ENCODE measurements at regions not wholly inside any gene's neighbourhood (a gene's known extent, or its start where the extent isn't known, plus 50 kb on each side); places are given as distances from the start of the nearest gene placed in this dataset.

DNA sequence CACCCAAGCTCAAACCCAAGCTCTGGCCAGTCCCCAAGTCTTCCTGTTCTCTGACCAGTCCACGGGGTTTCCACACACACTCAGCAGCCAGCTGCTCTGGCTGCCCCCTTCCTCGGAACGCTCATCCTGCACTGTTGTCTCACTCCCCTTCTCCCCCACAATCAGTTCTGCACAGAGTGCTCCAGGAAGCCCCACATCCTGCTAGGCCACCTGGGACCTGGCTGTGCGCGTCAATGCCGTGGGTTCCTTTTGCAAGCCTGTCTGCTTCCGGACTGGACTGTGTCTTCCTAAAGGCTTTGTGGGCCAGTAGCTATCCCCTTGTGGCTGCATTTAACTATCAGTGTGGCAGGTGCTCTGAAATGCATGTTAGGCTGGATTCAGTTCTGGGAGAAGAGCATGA, 605.0 kb upstream of the RAB6C start:
- no peak overlapping the region for H3K27ac ChIP-seq
- no peak for TF ChIP-seq CTCF (IDR thresholded peaks at IDR 0.05)
- H3K4me3 ChIP-seq, result no peak overlapping the region
- intact Hi-C loops (cut with DNase I), result no loop called here
- no peaks in the 10 kb centered on the region for H3K9me3 ChIP-seq
- DNase-seq (no peak), ATAC-seq (no peak)
- no peaks in the 10 kb centered on the region for H3K4me1 ChIP-seq
- H3K27me3 ChIP-seq, result no peaks in the 10 kb centered on the region
- no peaks in the 10 kb centered on the region for H3K36me3 ChIP-seq

DNA sequence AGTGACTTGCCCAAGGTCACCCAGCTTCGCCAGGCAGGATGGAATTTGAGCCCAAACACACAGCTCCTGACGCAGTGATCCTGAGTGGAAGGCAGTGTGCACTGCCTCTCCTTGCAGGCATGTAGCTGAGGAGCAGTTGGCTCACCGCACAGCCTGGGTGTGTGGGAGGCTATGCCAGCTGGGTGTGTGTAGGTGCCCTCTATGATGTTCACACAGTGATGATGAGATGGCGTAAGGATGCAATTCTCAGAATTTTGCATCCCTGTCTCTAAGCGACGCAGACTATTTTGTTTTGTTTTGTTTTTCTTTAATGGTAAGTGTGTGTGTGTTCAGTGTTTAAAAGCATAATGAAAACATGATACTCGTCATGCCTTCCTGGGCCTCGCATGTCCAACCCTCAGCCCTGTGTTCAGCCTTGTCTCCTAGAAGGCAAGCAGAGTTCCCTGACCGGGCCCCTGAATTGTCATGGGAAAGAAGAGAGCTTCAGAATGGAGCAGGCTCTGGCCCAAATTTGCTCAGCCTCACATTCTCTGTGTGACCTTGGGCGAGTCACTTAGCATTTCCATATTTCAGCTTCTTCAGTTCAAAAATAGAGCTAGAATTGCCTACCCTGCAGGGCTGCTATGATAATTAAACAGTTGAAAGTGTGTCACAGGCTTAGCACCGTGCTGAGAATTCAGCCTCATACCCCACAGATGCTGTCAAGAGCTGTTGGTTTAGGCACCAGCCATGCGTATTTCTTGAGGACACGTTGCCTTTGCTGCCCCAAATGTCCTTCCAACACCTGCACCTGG, 603.6 kb upstream of the RAB6C start:
- Histone ChIP-seq H3K27ac (no peak overlapping the region), H3K27me3 (no peaks in the 10 kb centered on the region), H3K4me1 (no peaks in the 10 kb centered on the region), H3K36me3 (no peaks in the 10 kb centered on the region), H3K9me3 (peaks cover 0 to under 1% of the 10 kb centered on the region in 2 donors), H3K4me3 (no peak overlapping the region)
- no peak for DNase-seq
- TF ChIP-seq CTCF (IDR thresholded peaks at IDR 0.05), result no peak
- no peak for ATAC-seq
- intact Hi-C loops (cut with DNase I), result no loop called here

GRCh38 chr2:129376426-129377077, 602.9 kb upstream of the RAB6C start:
- no peak overlapping the region for H3K4me3 ChIP-seq
- ATAC-seq (no peak), DNase-seq (no peak)
- intact Hi-C loops (cut with DNase I), result no loop called here
- H3K4me1 ChIP-seq, result no peaks in the 10 kb centered on the region
- no peak for TF ChIP-seq CTCF (IDR thresholded peaks at IDR 0.05)
- H3K36me3 ChIP-seq, result no peaks in the 10 kb centered on the region
- H3K27me3 ChIP-seq, result no peaks in the 10 kb centered on the region
- no peak overlapping the region for H3K27ac ChIP-seq
- peaks cover 0 to 3% of the 10 kb centered on the region in 2 donors for H3K9me3 ChIP-seq

- no peak for DNase-seq
- ATAC-seq, result no peak
- intact Hi-C loops (cut with DNase I), result no loop called here
- Histone ChIP-seq H3K4me3 (no peak overlapping the region), H3K9me3 (peaks cover 0 to 8% of the 10 kb centered on the region in 2 donors), H3K27me3 (no peaks in the 10 kb centered on the region), H3K4me1 (no peaks in the 10 kb centered on the region), H3K27ac (no peak overlapping the region), H3K36me3 (no peaks in the 10 kb centered on the region)
- TF ChIP-seq CTCF (IDR thresholded peaks at IDR 0.05), result no peak
Measured at GRCh38 chr2:129377078-129377469, 602.4 kb upstream of the RAB6C start.

GRCh38 chr2:129378186-129378585, 601.3 kb upstream of the RAB6C start:
- ATAC-seq (no peak), DNase-seq (no peak)
- H3K36me3 ChIP-seq, result no peaks in the 10 kb centered on the region
- no peak overlapping the region for H3K4me3 ChIP-seq
- no peak for TF ChIP-seq CTCF (IDR thresholded peaks at IDR 0.05)
- H3K27ac ChIP-seq, result no peak overlapping the region
- H3K9me3 ChIP-seq, result peaks cover 0 to 13% of the 10 kb centered on the region in 2 donors
- no peaks in the 10 kb centered on the region for H3K4me1 ChIP-seq
- intact Hi-C loops (cut with DNase I), result no loop called here
- H3K27me3 ChIP-seq, result no peaks in the 10 kb centered on the region
